Stimulated activated CD4-positive, alpha-beta T cell treated with anti-CD3 and anti-CD28 coated beads, Interleukin-2, amount 100 ng/mL, for 48 hours (primary cell): ENCODE measurements at regions not wholly inside any gene's neighbourhood (a gene's known extent, or its start where the extent isn't known, plus 50 kb on each side); places are given as distances from the start of the nearest gene placed in this dataset.
A peak's percentile ranks its signal among the peaks of the same experiment; 100 is the strongest.

Experiments used
- DNase-seq, 2 donors: peaks; one replicate each; pipeline ENCODE4 v3.0.0-alpha.2; 2020

DNA sequence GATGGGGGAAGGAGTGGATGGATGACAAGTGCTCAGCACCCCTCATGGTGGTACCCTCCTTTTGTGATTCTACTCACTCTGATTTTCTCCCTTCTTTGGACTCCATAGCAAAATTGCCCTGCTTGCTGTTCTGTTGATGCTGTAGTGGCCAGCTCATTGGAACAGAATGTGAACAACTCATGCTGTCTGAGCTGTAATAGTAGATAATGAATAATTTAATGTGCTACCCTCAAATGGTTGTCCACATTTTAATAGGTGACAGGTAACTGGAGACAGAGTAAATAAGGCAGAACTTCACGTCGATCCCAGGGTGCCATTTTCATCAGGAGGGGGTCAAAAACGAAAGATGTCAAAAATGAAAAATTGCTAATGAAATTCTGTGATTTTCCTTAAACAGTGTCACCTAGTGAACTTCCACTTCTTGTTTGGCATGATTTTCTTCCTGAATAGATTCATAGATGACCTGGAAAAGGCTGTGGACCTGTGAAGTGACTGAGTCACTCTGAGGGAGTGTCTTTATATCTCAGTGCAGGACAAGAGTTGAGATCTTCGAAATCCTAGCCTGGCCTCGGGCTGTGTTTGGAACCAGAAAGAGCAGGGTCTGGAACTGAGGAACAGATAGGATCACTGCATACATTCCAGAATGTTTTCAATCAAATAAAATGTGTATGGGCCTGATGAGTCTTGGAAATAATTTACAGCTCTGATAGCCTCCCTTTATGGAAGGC, 270.2 kb downstream of the PSAT1 start:
- DNase-seq, result no peak

DNA sequence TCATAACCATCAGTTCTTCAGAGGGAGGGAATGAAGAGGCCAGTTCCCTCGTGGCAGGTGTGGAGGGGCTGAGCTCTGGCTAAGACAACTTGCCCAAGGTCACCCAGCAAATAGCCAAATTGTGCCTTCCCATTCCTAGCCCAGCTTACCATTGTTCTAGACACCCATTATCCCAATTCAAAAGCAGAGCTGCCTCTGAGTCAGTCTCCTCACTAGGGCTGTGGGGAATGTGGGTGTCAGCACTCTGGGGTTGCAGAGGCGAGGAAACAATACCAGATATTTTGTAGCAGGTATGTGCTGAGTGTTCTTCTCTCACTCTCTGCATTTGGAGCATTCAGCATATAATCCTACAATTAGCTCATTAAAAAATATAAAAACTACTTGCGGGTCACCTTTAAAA, 270.8 kb downstream of the PSAT1 start:
- no peak for DNase-seq

DNA sequence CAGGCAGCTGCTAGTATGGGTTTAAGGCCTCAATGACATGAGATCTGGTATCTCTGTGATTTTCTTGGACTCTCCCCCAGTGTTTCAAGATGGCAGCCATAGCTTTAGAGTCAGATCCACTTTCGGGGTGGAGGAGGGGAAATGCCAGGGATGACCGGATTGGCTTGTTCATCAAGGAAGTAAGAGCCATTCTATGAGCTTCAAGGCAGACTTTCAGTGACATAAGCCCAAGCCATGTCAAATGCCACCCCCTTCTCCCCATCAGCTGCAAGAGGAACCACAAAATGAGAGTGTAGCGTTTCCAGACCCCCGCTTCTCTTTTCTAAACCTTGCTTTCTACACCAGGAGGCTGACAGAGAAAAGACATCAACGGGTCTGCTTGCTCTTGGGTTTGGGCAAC, 271.8 kb downstream of the PSAT1 start:
- no peak for DNase-seq

DNA sequence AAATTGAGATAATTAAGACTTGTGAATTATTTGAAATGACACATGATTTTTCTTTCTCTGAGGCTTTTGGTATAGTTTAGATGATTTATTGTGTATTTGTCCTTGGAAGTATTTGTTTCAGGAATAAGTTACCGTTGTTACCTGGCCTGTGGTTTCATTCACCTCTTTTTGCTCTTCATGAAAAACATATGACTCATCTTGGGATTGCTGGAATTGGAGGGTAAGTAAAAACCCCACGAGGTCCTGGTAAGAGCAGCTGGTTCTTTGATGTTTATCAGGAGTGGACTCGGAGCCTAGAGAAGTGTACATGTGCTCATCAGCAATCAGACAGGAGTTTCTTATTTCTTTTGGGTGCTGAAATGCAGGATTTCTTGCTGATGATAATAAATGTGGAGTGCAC, 275.3 kb downstream of the PSAT1 start:
- no peak for DNase-seq

DNA sequence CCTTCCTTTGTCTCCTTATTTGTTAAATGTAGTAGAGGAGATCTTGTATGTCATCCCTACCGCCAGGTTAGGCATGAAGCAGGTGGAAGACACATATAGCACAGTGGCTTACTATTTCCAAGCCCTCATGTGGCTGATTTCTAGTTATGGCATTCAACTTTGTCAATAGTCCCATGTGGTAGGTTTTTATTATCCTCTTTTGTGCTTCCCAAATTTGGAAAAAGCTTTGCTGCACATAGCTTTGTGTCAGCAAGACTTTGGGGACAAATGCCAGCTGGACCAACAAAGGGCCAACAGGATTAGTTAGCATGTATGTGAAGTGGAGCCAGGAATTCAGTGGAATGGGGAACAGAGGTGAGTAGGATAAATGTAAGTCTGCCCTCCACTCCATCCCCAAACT, 276.3 kb downstream of the PSAT1 start:
- DNase-seq, result no peak

DNA sequence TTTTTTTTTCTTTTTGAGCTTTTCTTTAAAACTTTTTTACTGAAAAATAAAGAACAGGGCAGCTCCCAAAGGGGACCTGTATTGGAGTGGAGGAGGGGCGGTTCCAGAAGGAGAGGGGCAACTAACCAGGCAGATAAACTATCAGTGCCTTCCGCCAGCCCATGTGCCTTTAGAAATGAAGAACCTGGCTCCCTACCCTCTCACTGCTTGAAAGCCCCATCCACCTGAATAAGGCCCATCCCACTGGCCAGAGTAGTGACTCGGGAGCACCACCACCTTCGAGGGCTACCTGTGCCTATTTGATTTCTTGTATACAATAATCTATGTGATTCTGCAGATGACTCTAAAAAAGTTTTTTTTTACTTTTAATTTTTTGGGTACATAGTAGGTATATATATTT, 276.7 kb downstream of the PSAT1 start:
- no peak for DNase-seq

DNA sequence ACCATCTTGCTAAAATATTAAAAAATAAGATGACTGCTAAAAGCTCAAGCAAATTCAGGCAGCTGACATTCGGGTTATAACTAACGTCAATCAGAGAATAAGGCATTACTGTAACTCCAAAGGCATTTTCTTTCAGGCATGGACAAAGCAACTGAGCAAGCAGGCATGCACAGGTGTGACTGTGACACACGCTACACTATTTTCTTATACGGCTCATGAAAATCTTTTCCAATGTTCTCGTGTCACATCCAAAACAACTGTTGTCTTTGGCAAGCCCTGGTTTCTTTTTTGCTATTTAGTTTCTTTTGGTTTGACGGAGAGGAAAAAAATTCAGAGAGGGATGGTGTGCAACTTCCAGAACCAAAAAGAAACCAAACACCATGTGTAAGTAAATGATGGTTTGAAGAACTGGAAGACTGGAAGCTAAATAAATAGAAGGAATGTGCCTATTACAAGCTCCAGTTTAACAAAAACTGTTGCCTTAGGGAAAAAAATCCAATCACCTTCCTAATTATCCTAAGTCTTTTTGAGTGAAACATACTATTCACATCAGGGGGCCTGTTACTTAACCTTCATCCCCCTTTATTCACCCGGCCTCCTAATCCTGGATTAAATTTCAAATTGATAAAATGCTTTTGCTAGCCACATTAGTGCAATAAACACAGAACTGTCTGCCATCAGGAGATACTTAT, 277.6 kb downstream of the PSAT1 start:
- no peak for DNase-seq

DNA sequence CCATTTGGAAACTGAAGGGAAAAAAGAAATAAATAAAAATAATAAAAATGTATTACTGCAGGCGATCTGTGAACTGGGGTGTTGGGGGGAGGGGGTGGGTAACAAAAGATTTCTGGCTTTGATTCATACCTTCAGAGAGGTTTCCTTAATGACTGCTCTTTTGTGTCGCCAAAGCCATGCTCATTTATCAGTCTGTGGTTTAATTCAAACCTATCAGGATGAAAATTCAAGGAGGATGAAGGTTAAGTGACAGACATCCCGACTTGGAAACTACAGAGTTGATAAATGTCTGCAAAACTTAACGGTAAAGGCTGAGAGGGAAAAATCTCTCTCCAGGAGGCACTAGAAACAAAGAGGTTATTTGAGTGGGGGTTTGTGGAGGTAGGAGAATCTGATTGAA, 278.2 kb downstream of the PSAT1 start:
- DNase-seq, result no peak

DNA sequence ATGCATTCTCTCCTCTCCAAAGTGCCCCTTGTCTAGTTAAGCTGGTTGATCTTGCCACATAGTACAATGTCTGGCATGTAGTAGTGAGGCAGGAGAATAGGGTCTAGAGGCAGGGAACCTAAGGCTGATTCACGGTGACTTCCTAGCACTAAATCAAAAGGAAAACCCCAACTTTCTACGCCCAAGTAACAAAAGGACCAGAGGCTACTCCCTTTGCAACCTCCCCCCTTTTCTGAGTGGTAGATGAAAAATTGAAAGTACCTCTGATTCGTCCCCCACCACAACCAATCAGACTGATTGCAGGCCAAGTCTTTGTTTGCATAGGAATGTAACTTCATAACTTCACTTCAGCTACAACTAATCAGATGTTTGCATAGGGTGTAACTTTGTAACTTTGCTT, 278.8 kb downstream of the PSAT1 start:
- DNase-seq, result no peak

DNA sequence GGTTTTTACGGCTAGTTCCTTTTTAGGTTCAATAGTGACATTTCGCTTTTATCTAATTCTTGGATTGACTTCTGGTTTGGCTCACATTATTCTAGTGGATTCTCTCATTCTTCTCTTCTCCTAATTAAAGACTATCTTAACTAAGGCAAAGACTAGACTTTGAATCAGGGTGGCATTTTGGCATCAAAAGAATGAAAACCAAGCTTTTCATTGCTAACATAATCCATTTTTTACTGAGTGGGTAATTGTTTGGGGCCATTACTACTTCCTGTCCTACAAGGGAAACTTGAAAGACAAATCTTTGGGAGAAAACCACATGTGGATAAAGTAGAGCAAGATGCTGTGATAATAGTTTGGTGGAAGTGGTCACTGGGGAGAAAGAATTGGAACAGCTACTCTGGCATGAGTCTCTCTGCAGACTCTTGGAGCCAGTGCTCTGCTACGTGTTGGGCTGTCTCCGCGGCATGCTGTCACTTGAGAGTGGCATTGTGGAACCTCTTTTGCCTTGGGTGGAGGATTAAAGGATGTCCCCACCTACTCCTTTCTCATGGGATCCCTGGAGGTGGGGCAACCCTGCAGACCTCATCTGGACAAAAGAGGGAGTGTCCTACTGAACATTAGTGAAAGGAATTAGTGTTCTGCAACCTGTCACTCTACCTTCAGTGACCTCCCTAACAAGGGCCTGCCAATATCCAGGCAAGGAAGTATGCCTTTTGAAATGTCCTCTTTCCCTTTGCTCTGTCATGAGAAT, 280.4 kb downstream of the PSAT1 start:
- no peak for DNase-seq

DNA sequence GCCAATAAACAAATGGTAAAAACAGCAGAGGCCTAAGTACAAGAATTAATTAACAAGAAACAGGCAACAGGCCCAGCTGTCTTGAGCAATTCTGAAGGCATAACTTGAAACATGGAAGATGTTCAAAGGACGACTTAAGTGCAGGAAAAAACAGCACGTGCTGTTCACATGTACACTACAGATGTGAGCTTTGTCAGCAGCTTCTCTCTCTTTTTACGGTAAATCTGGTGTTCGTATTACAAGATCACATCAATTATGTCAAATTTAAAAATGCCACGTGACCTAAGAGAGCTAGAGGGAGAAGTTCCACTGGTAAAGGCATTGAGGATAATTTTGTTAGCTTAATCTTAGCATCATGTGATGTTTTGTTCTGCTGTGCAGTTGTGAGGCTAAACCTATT, 281.1 kb downstream of the PSAT1 start:
- no peak for DNase-seq

DNA sequence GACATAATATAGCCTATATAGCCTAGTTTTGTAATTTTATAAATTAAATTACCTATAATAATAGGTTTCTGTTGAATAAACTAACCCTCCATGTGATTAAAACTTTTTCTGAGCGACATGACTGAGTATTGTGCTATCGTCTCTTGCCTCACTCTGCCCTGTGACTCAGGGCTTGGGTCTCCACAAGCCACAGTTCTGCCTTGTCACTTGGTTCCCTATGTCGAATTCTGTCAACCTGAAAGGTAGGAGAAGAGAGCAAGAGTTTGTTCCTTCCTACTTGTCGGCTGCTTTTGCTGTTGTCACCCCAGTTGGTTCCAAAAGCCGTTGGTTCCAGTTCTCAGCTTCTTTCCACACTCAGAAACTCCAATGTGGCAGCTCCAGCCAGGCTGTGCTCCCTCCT, 285.9 kb downstream of the PSAT1 start:
- DNase-seq, result no peak

DNA sequence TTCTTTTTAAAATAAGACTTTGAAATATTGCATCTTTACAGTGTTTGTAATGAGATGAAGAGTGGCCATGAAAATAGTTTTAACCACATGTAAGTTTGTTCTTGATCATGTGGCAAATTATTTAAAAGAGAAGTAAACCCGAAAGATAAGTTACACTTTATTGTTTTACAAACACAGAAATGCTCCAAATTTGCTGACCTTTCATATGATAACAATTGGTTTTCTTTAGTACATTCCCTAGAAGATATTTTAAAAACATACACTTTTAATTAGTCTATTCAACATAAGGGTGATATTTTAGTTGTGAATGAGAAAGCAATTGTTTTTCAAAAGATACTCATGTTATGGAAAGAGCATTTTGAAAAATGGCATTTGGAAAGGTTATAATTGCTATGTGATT, 287.7 kb downstream of the PSAT1 start:
- DNase-seq, result no peak

DNA sequence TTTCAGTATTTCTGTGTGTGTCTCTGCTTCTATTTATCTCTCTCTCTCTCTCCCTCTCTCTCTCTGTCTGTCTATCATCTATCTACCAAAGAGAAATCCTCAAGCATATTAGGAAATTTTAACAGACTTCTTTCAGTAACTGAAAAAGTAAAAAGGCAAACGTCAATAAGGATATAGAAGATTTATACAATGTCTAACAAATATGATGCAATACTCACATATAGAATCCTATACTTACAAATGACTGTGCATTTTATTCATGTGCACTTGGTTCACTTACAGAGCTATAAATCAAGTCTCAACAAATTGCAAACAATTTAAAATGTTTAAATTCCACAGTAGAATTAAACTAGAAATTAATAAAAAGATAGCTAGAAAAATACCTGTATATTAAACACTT, 289.0 kb downstream of the PSAT1 start:
- DNase-seq, result no peak

DNA sequence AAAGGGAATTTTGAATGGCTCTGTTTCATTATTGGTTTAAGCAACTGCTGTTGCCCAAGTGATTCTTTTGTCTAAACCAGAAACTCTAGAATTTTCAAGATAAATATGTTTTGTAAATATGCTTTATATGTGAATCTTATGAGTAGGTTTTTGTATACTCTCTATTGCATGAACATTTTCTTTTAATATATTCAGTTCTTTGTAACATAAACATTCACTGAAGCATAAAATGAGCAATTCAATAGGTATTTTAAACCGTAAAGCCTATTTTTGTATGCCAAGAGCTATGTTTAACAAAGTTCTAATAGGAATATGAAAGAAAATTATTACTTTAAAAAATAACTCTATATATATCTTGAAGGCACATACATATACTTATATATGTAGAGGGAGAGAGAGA, 293.1 kb downstream of the PSAT1 start:
- no peak for DNase-seq

DNA sequence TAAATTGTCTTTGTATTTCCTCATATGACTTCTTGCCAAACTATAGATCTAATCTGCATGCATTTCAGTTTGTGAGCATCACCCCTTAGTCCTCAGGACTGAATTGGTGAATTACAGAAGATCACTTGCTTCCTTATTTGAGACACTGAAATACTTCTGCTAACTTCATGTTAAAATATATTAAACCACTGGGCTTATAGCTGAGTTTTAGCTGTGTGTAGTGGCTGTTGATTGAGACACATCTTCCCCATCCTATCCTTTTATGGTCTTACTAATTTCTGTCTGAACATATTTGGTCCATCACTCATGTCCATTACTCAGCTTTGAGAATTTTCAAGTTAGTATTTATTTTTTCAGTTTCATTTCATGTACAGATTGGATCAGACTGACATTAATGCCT, 295.9 kb downstream of the PSAT1 start:
- no peak for DNase-seq

DNA sequence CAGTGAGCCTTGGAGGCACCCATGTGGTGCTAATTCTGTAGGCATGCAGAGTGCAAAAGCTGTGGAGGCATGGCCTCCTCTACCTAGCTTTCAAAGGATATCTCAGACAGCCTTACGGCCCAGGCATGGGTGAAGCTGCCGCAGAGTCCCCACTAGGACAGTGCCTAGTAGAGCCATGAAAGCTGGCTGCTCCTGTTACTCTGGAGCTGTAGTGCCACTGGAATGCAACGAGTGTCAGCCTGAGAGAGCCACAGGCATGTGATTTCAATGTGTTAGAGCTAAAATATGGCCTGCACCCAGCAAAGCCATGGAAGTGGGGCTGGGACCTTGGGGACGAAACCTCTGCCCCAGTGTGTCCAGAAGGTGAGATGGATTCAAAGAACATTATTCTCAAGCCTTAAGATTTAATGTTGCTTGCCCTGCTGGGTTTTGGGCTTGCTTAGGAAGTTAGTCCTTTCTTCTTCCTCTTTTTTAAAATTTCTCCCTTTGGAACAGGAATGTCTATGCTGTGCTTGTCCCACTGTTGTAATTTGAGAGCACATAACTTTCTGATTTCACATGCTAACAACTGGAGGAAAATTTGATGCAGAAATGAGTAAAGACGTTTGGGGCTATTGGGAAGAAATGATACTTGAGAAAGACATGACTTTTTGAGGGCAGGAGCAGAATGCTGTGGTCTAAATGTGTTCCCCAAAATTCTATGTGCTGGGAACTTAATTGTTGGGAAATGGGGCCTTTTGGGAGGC, 298.4 kb downstream of the PSAT1 start:
- no peak for DNase-seq

DNA sequence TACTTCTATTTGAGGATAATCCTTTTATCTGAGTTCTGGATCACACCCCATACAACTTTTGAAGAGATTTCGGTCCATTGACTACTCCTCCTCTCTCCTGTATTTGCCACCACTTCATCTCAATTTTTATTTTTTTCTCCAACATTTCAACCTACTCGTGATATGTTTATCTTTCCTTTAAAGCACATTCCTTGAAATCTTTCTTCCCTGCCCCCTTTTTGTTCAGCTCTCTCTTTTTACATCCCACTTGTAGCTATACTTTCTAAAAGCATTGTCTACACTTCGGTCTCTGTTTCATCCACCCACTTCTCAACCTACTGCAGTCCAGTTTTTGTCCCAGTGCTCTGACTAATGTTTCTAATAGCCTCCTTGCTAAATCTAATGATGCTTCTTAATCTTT, 299.4 kb downstream of the PSAT1 start:
- no peak for DNase-seq

DNA sequence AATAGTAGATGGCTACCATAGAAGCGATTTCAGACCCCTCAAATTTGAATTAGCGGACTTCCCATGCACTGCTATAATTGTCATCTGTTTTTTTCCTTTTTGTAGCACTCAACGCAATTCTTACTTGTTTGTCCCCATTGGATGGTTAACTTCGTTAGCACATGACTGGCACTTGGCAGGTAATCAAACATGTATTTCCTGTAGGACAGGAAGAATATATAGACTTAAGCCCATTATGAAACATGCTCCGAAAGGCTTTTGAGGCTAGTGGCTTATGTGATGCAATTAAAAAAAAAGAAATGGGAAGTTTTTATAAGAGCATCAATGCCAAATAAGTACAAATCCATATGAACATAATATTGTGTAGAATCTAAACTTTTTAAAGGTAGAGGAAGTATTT, 301.2 kb downstream of the PSAT1 start:
- DNase-seq, result no peak

DNA sequence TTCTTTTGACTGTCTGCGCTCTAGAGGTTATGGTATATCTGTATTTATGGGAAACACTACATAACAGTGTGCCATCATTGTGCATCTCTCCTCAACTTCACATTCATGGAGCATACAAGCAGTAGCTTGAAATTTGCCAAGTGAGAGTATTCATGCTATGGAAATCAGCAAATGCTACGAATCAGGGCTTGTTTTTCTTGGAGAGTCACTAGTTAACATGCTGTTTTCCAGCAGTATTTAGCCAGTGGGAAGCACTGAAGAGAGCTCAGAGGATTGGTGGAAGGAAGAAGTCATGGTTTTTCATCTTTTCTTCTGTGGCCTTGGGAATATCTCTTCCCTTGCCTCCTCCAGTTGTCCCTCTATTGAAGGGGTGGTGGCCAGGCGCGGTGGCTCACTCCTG, 303.0 kb downstream of the PSAT1 start:
- no peak for DNase-seq

DNA sequence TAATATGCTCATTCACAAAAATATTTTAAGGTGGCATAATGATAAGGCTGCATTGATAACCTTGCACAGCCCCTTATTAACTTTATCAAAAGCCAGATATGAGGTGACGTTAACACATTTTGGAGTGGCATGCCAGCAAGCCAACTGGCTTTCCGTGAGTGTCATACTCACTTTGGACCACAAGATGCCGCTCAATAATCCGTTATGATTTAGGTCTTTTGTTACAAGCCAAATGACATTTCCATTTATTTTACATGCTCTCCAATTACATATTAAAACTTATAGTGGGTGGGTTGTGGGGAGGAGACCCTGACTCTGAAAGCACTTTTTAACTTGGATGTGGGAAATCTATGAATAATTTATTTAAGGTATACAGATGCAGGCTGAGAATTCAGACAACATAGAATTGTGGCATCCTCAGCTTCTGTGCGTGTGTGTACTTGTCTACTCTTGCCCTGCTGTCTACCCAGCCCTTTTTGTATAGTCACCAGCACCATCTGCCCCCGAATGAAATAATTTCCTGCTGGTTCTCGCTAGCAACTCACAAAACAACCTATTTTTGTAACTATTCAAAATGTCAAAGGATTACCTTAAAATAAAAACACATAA, 305.1 kb downstream of the PSAT1 start:
- DNase-seq, result peak; percentile 0 to 7

DNA sequence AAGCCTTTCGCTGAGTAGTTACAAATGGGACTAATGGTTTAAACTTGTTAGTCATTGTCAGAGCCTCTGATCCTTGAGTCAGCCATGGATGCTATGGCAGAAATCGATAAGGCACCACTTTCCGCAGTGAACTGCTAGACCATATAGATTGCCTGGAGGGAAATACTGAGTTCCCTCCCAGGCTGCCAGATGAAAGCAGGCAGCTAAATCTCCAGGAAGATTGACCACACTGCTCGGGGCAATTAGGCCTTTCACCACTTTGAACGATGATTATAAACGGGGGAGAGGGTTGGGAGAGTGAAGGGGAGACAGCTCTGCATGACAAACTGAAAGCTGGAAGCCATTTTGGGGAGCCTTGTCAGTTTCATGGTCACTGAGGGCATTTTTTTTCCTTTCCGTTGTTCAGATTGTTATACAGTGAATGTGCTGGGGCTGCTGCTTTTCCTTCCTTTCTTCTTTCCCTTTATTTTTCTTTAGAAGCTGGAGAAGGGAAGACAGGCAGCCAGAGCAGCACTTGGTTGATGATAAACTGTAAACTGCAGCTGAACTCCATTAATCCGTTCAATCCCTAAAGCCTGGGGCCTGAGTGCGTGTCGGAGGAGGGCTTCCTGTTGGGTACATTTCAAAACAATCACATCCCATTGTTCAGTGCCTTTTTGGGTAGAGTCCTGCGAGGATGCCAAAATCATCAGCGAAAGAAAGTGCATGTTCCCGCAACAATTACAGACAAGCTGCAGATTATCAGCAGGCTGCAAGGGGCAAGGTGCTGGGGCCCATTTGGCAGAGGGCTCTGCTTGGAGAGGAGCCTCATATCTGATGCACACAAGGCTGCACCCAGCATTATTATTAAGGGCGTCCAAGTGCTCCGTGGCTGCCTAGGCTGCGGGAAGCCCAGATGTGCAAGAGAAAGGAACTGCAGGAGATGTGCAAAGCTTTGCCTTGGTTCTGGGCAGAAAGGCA, 308.4 kb downstream of the PSAT1 start:
- DNase-seq, result no peak
